Activated T-cell treated with anti-CD3 and anti-CD28 coated beads, Interleukin-2, amount 50 U/mL, for 48 hours (primary cell): ENCODE measurements at regions not wholly inside any gene's neighbourhood (a gene's known extent, or its start where the extent isn't known, plus 50 kb on each side); places are given as distances from the start of the nearest gene placed in this dataset.
"Not testable (repeated sequence)": the region's sequence is repeated elsewhere in the genome, so short reads cannot be mapped to it uniquely, and the experiment has no call there.

Source experiments
- DNase-seq, 2 experiments: peaks; one replicate each; pipeline ENCODE4 v3.0.0-alpha.2; 2020

GRCh38 chr4:26048378-26048882, 134.4 kb downstream of the SMIM20 start:
- no peak for DNase-seq

DNA sequence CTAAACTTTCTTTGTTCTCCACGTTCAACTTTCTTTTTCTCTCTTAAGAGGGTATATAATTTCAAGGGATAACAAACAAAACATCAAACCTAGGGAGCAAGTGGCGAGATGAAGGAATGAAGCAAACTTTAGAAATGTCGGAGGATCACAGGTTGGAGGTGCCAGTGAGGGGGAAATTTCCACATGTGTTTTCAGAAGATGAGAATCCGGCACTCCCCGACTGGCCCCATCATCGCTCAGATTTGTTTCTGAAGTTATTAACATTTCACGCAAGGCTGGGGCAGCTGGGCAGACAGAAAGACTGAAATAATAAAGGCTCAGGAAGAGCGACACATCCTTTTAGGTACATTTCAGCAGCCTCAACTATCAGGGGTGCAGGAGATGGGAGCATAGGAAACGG, 134.9 kb downstream of the SMIM20 start:
- no peak for DNase-seq

DNA sequence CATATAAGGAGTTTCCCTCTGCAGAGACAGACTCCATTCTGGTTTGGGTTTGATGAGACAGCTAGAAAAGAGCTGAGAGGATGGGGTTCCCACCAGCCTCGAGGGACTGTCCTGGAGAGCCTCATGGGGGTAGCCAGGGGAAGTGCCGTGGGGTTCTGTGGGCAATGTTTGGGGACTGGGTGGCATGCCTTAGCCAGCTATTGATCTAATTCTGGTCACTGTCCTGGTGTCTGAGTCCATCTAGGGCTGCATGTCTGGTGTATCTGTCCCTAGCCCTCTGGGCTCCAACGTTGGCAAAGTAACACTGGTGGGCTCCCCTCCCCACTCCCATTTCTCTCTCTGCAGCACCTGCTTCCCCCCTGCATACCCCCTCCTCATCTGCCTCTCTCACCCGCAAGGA, 135.4 kb downstream of the SMIM20 start:
- DNase-seq: no peak

- no peak for DNase-seq
These were observed 136.2 kb downstream of the SMIM20 start for GRCh38 chr4:26050212-26050643.

GRCh38 chr4:26050671-26051070, 136.7 kb downstream of the SMIM20 start:
- DNase-seq: no peak

DNA sequence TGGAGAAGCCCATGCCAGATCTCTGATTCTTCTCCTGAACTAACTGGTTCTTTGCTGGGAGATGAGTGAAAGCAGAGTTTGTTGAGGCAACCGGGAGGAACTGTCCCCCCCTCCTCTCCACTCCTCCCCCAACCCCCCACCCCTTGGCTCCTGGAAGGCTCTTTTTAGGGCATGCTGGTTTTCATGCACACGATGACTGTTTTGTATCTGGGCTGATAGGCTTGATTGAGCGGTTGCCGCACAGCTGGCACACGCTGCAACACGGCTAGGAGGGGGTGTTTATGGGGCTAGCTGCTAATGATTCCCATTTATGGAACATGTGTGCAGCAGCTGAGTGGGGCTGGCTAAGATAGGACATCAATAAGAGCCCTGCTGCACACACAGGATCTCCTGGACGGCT, 137.2 kb downstream of the SMIM20 start:
- DNase-seq: no peak

DNA sequence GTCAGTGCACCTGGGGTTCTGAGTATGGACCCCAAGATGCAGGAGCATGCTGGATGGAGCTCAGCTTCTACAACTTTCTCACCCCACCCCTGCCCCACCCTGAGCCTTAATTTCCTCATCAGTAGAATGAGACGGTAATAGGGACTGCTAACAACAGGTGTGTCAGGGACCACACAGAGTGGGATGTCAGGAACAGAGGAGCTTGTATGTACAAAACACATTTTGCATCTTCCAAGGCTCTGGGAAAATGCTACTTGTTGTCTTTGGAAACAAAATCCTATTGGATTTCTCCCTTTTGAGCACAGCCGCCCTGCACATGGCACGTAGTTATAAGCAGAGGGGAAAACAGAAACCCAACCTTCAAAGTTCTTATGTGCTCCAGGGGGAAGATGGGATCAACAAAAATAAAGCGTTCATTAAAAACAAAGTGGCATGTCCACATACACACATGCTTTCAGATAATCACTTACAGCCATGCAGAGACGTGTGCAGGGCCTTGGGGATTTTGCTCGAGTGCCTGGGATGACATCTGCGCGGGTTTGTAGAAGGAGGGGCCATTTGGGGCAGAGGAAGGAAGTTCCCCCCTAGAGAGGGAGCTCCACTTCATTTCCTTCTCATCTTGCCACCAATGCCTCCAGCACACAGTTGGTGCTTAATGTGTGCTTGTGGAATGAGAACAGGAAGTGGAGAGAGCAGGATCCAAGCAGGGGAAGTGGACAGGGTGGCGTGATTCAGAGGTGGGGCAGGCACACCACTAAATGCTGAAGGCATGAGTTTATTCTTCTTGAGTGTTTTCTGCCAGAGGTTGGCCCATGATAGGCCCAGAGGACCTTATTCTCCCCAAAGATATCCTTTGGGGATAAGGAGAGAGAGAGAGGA, 138.9 kb downstream of the SMIM20 start:
- DNase-seq: no peak

DNA sequence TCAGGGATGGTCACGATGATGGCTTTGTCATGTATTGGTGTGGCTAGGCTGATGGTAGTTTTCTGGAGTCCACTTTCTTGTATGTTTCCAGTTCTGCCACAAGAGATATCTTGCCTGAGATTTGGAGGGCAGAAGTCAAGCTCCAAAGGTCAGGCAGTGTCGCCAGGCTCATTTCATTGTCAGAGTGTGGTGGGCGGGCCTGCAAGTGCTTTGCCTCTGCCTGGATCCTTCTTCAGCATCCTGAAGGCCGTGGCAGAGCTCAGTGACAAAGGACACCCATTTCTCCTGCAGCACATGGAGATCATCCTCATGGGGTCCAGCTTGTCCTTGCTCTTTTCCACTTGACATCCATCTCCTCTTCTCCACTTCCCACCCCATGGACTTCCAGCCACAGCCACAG, 139.7 kb downstream of the SMIM20 start:
- no peak for DNase-seq

DNA sequence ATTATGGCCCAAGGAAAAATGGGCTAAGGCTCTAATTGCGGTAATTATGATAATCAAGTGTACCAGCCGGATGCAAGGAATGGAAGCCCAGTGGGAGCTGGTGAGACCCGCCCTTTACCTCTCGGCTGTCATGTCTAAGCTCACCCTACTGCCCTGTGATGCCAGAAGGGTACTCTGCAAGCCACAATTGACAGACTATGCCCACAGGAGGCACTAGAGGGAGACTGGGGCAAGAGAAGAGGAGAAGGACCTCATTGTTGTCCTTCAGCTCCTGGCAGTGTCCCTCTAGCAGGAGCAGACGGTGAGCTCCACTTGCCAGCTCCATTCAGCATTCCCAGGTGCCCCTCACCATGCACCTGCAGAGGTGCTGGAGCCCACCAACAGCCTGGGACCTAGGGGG, 141.8 kb downstream of the SMIM20 start:
- DNase-seq: no peak

DNA sequence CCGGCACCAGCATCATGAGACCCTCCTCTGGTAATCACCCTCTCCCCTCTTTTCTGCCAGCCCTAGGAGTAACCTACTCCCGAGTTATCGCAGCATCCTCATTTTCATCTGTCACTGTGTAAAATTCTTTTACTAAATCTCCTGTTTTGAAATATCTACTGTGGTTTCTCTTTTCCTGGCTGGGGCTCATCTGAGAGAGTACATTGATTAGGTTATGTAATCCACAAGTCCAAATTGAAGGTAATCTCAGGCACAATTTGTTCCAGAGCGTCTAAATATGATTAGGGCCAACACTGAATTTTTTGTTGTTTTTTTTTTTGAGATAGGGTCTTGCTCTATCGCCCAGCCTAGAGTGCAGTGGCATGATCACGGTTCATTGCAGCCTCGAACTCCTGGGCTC, 142.4 kb downstream of the SMIM20 start:
- DNase-seq: no peak

GRCh38 chr4:26057839-26058238, 143.8 kb downstream of the SMIM20 start:
- not testable (repeated sequence) for DNase-seq

DNA sequence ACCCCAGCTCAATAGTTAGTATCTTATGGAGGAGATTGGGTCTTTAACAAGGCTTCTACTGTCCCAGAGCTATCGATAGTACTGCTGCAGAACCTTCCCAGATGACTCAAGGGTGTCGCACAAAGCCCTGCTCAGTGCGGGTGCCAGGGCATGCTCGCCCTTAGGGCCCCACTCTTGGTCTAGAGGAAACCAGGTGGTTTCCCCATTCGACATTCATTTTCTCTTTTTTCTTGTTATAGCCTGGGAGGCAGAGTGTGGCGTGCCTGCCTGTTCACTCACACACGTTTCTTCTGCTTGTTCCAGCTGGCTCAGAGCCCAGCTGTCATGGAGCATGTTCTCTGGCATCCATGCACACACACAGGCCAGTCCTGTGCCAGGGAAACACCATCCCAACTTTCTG, 144.5 kb downstream of the SMIM20 start:
- DNase-seq: peak; percentile 66 to 72

GRCh38 chr4:26059391-26060154, 145.6 kb downstream of the SMIM20 start:
- DNase-seq: no peak

GRCh38 chr4:26060286-26060685, 146.3 kb downstream of the SMIM20 start:
- no peak for DNase-seq

GRCh38 chr4:26061248-26061986, 147.4 kb downstream of the SMIM20 start:
- peak; percentile 34 to 38 for DNase-seq

- DNase-seq: no peak
These were observed 148.2 kb downstream of the SMIM20 start for GRCh38 chr4:26062215-26062614.

- DNase-seq: not testable (repeated sequence)
These were observed 150.0 kb downstream of the SMIM20 start for GRCh38 chr4:26064009-26064408.

DNA sequence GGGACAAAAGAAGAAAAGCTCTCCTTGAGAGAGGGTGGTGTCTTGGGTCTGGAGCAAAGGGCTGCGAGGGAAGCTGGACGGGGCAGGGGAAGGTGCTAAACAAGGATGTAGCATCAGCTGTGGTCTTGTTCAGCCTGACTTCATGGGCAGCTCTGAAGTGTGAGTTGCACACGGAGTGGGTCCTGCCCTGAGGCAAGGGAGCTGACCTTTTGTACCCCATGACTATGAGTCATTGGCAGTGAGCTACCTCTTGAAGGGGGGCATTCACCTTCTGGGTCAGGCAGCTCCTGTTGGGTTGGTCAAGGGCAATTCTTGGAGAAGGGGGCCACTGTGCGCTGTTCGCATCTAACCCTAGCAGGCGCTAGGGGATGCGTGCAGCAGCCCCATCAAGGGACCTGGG, 151.8 kb downstream of the SMIM20 start:
- DNase-seq: no peak

- no peak for DNase-seq
These were observed 153.0 kb downstream of the SMIM20 start for GRCh38 chr4:26067035-26067434.

- DNase-seq: no peak
These were observed 155.2 kb downstream of the SMIM20 start for GRCh38 chr4:26069218-26069617.

DNA sequence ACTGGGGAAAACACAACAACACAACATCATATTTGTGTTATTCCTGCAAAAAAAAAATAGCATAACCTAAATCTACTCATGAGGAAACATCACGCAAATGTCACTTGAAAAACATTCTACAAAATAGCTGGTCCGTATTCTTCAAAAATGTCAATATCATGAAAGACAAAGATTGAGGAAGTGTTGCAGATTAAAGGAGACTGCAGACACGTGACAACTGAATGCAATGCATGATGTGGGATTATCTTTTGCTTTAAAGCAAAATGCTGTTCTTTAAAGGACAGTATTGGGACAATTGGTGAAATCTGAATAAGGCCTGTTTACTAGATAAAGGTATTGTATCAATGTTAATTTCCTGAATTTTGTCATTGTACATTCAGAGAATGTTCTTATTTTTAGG, 157.7 kb downstream of the SMIM20 start:
- no peak for DNase-seq

GRCh38 chr4:26073886-26074560, 160.0 kb downstream of the SMIM20 start:
- DNase-seq: peak; percentile 47 to 56
